ENCODE measurements at regions not wholly inside any gene's neighbourhood (a gene's known extent, or its start where the extent isn't known, plus 50 kb on each side); places are given as distances from the start of the nearest gene placed in this dataset.

GRCh38 chr3:64932666-64933342 lies 245.0 kb upstream of the ADAMTS9 start:
- no peaks in the 10 kb centered on the region for H3K27me3 Mint-ChIP-seq (ENCODE audit: low read depth, unreplicated experiment)
- TF ChIP-seq, protein P1, sequence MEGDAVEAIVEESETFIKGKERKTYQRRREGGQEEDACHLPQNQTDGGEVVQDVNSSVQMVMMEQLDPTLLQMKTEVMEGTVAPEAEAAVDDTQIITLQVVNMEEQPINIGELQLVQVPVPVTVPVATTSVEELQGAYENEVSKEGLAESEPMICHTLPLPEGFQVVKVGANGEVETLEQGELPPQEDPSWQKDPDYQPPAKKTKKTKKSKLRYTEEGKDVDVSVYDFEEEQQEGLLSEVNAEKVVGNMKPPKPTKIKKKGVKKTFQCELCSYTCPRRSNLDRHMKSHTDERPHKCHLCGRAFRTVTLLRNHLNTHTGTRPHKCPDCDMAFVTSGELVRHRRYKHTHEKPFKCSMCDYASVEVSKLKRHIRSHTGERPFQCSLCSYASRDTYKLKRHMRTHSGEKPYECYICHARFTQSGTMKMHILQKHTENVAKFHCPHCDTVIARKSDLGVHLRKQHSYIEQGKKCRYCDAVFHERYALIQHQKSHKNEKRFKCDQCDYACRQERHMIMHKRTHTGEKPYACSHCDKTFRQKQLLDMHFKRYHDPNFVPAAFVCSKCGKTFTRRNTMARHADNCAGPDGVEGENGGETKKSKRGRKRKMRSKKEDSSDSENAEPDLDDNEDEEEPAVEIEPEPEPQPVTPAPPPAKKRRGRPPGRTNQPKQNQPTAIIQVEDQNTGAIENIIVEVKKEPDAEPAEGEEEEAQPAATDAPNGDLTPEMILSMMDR (IDR thresholded peaks at IDR 0.05; ENCODE audit: insufficient read depth, low read depth, low read length) = no peak
- no peak for TF ChIP-seq EZH2 (IDR thresholded peaks at IDR 0.05; ENCODE audit: insufficient read depth, low read length)
- H3K4me1 Mint-ChIP-seq (ENCODE audit: low read depth, unreplicated experiment) = no peaks in the 10 kb centered on the region
- H3K36me3 ChIP-seq (ENCODE audit: insufficient read depth, low read length) = no peaks in the 10 kb centered on the region
- no peaks in the 10 kb centered on the region for H3K4me1 ChIP-seq (ENCODE audit: insufficient read depth, low read length)
- no peak for DNase-seq (ENCODE audit: low read depth)
- H3K27ac ChIP-seq (ENCODE audit: low read depth, low read length) = no peak overlapping the region
- no peak overlapping the region for H3K4me2 ChIP-seq (ENCODE audit: low read length)
- peaks cover 7% of the 10 kb centered on the region for H3K36me3 Mint-ChIP-seq (ENCODE audit: low read depth, unreplicated experiment)
- H4K20me1 ChIP-seq (ENCODE audit: insufficient read depth, low read length) = no peaks in the 10 kb centered on the region
- H3K27me3 ChIP-seq (ENCODE audit: insufficient read depth, low read length) = no peaks in the 10 kb centered on the region
- no peak overlapping the region for H3K4me3 ChIP-seq (ENCODE audit: insufficient read depth, low read depth, low read length)
- H3K4me3 Mint-ChIP-seq (ENCODE audit: unreplicated experiment) = no peak overlapping the region
- H3K9me3 Mint-ChIP-seq (ENCODE audit: unreplicated experiment) = peaks cover 13% of the 10 kb centered on the region
- no peak for FAIRE-seq
- no peak overlapping the region for H3K9ac ChIP-seq (ENCODE audit: low read length)
- H2AFZ ChIP-seq (ENCODE audit: low read depth, low read length) = no peak overlapping the region
- no peak overlapping the region for H3K27ac Mint-ChIP-seq (ENCODE audit: unreplicated experiment)
- no peaks in the 10 kb centered on the region for H3K79me2 ChIP-seq (ENCODE audit: insufficient read depth, low read length)
- H3K9me3 ChIP-seq (ENCODE audit: insufficient read depth, low read depth, low read length) = peaks cover 4% of the 10 kb centered on the region

DNA sequence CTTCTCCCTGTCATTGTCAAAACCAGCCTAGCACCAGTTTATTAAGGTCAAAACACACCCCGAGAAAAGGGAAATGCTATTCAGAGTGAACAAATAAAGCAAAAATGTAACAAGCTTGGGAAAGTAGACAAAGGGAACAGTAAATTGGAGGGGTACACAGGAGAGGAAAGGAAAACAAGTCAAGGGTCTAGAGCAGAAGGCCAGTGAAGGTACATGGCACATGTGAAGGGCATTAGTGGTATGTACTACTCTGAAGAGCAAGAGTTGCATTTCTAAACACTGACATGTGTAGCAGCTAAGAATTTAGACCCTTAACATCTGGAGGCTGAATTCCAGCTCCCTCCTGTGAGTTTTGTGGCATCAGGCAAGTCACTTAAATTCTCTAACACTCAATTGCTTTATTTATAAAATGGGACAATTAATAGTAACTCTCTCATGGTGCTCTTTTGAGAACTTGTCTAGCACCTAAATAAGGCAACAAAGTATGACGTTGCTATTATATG lies 244.3 kb upstream of the ADAMTS9 start:
- no peaks in the 10 kb centered on the region for H3K36me3 ChIP-seq (ENCODE audit: insufficient read depth, low read length)
- H2AFZ ChIP-seq (ENCODE audit: low read depth, low read length) = no peak overlapping the region
- H3K4me1 Mint-ChIP-seq (ENCODE audit: low read depth, unreplicated experiment) = no peaks in the 10 kb centered on the region
- H3K9me3 ChIP-seq (ENCODE audit: insufficient read depth, low read depth, low read length) = peaks cover 4% of the 10 kb centered on the region
- H3K4me1 ChIP-seq (ENCODE audit: insufficient read depth, low read length) = no peaks in the 10 kb centered on the region
- H3K79me2 ChIP-seq (ENCODE audit: insufficient read depth, low read length) = no peaks in the 10 kb centered on the region
- H3K4me2 ChIP-seq (ENCODE audit: low read length) = no peak overlapping the region
- H4K20me1 ChIP-seq (ENCODE audit: insufficient read depth, low read length) = no peaks in the 10 kb centered on the region
- H3K27ac Mint-ChIP-seq (ENCODE audit: unreplicated experiment) = no peak overlapping the region
- TF ChIP-seq, protein P1 (IDR thresholded peaks at IDR 0.05; ENCODE audit: insufficient read depth, low read depth, low read length) = no peak
- TF ChIP-seq EZH2 (IDR thresholded peaks at IDR 0.05; ENCODE audit: insufficient read depth, low read length) = no peak
- no peaks in the 10 kb centered on the region for H3K27me3 ChIP-seq (ENCODE audit: insufficient read depth, low read length)
- no peak overlapping the region for H3K27ac ChIP-seq (ENCODE audit: low read depth, low read length)
- H3K9me3 Mint-ChIP-seq (ENCODE audit: unreplicated experiment) = peaks cover 13% of the 10 kb centered on the region
- H3K36me3 Mint-ChIP-seq (ENCODE audit: low read depth, unreplicated experiment) = peaks cover 7% of the 10 kb centered on the region
- DNase-seq (ENCODE audit: low read depth) = no peak
- no peak for FAIRE-seq
- H3K4me3 ChIP-seq (ENCODE audit: insufficient read depth, low read depth, low read length) = no peak overlapping the region
- no peaks in the 10 kb centered on the region for H3K27me3 Mint-ChIP-seq (ENCODE audit: low read depth, unreplicated experiment)
- no peak overlapping the region for H3K9ac ChIP-seq (ENCODE audit: low read length)
- H3K4me3 Mint-ChIP-seq (ENCODE audit: unreplicated experiment) = no peak overlapping the region

DNA sequence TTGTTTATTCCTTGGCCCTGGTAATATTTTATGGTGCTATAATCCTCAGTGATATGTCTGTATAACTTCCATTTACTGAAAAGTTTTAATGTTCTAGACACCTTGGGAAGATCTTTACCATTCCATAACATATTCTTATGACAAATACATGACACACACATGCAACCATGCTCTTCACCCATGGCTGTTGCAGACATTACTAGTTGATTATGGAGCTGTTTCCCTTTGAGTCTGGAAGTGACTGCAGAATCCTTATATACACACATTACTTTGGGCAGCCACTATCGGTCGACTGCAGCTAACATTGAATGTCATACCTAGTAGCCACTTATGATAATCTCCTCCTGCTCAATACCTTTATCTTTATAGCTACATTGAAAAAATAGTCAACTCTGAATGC lies 243.1 kb upstream of the ADAMTS9 start:
- Histone ChIP-seq H3K27ac (ENCODE audit: low read depth, low read length) (no peak overlapping the region), H3K9me3 (ENCODE audit: insufficient read depth, low read depth, low read length) (peaks cover 4% of the 10 kb centered on the region), H3K4me2 (ENCODE audit: low read length) (no peak overlapping the region), H2AFZ (ENCODE audit: low read depth, low read length) (no peak overlapping the region), H3K36me3 (ENCODE audit: insufficient read depth, low read length) (no peaks in the 10 kb centered on the region), H3K27me3 (ENCODE audit: insufficient read depth, low read length) (no peaks in the 10 kb centered on the region), H3K9ac (ENCODE audit: low read length) (no peak overlapping the region), H4K20me1 (ENCODE audit: insufficient read depth, low read length) (no peaks in the 10 kb centered on the region), H3K4me3 (ENCODE audit: insufficient read depth, low read depth, low read length) (no peak overlapping the region), H3K4me1 (ENCODE audit: insufficient read depth, low read length) (no peaks in the 10 kb centered on the region), H3K79me2 (ENCODE audit: insufficient read depth, low read length) (no peaks in the 10 kb centered on the region)
- FAIRE-seq (no peak), DNase-seq (ENCODE audit: low read depth) (no peak)
- Mint-ChIP-seq H3K27me3 (ENCODE audit: low read depth, unreplicated experiment) (no peaks in the 10 kb centered on the region), H3K27ac (ENCODE audit: unreplicated experiment) (no peak overlapping the region), H3K36me3 (ENCODE audit: low read depth, unreplicated experiment) (peaks cover 7% of the 10 kb centered on the region), H3K4me3 (ENCODE audit: unreplicated experiment) (no peak overlapping the region), H3K9me3 (ENCODE audit: unreplicated experiment) (peaks cover 13% of the 10 kb centered on the region), H3K4me1 (ENCODE audit: low read depth, unreplicated experiment) (no peaks in the 10 kb centered on the region)
- TF ChIP-seq, protein P1 (IDR thresholded peaks at IDR 0.05; ENCODE audit: insufficient read depth, low read depth, low read length) = no peak
- TF ChIP-seq EZH2 (IDR thresholded peaks at IDR 0.05; ENCODE audit: insufficient read depth, low read length) = no peak
